GM13977 (cell line): ENCODE measurements at regions not wholly inside any gene's neighbourhood (a gene's known extent, or its start where the extent isn't known, plus 50 kb on each side); places are given as distances from the start of the nearest gene placed in this dataset.

Experiments used
- DNase-seq: peaks from one replicate; pipeline ENCODE4 v3.0.0; 2012; ENCODE audit warnings: low spot score
- CTCF ChIP-seq: IDR thresholded peaks from 2 replicates; pipeline ENCODE4 v1.5.1; 2012; ENCODE audit warnings: mild to moderate bottlenecking, control low read depth; ENCODE audit not compliant: insufficient read depth; ENCODE audit errors: extremely low read depth, missing control alignments
- in situ Hi-C: fragments of 300-500 bp; cut with MboI; formaldehyde crosslinking; loops from one replicate; pipeline ENCODE4 v1.12.0; 2022; ENCODE audit warnings: low sequenced_read_pairs, low pct_unique_long_range_greater_than_20kb, mixed read lengths, inconsistent platforms; ENCODE audit not compliant: unreplicated experiment

GRCh38 chr5:171710451-171711024 lies 75.1 kb upstream of the SMIM23 start:
- TF ChIP-seq CTCF, result no peak
- DNase-seq, result no peak
- in situ Hi-C loops, result no loop called here

GRCh38 chr5:171711571-171711970 lies 74.0 kb upstream of the SMIM23 start:
- no peak for TF ChIP-seq CTCF
- DNase-seq, result no peak
- in situ Hi-C loops, result no loop called here

- no peak for DNase-seq
- in situ Hi-C loops, result no loop called here
Observed at GRCh38 chr5:171712616-171713015, 73.0 kb upstream of the SMIM23 start.

GRCh38 chr5:171713152-171713551 lies 72.5 kb upstream of the SMIM23 start:
- TF ChIP-seq CTCF, result no peak
- DNase-seq, result no peak
- in situ Hi-C loops, result no loop called here

More at GRCh38 chr5:171712616-171713015, 73.0 kb upstream of the SMIM23 start:
- TF ChIP-seq CTCF, result no peak

GRCh38 chr5:171714261-171714660 lies 71.4 kb upstream of the SMIM23 start:
- in situ Hi-C loops, result no loop called here
- TF ChIP-seq CTCF, result no peak
- no peak for DNase-seq

- no peak for TF ChIP-seq CTCF
- in situ Hi-C loops, result no loop called here
- no peak for DNase-seq
Observed at GRCh38 chr5:171714851-171715250, 70.8 kb upstream of the SMIM23 start.

GRCh38 chr5:171715551-171715950 lies 70.1 kb upstream of the SMIM23 start:
- no peak for DNase-seq
- in situ Hi-C loops, result no loop called here
- TF ChIP-seq CTCF, result no peak
